ENCODE measurements at regions not wholly inside any gene's neighbourhood (a gene's known extent, or its start where the extent isn't known, plus 50 kb on each side); places are given as distances from the start of the nearest gene placed in this dataset.

GRCh38 chr3:22236490-22237270, 485.7 kb upstream of the ZNF385D start:
- POLR2A ChIA-PET: no interaction called here
- DNase-seq (ENCODE audit: low read depth, low spot score): no peak
- no peak overlapping the region for H3K9ac ChIP-seq (replicated peaks; ENCODE audit: extremely low read depth, insufficient read depth, low read length)
- CTCF ChIA-PET: no interaction called here
- H3K4me1 ChIP-seq (ENCODE audit: control insufficient read depth, extremely low read depth, insufficient read depth, low read length): no peaks in the 10 kb centered on the region
- TF ChIP-seq MAX (IDR thresholded peaks at IDR 0.05; ENCODE audit: insufficient read depth, insufficient read length) (no peak), FOS (IDR thresholded peaks at IDR 0.05; ENCODE audit: borderline replicate concordance, insufficient read depth, low read length) (no peak), MYC (IDR thresholded peaks at IDR 0.05; ENCODE audit: low read depth, low read length) (no peak), GATA2 (IDR thresholded peaks at IDR 0.05; ENCODE audit: insufficient read depth, insufficient read length, low read depth, low read length) (no peak), POLR2A (IDR thresholded peaks at IDR 0.05; ENCODE audit: low read depth, low read length) (no peak), EZH2 (IDR thresholded peaks at IDR 0.05; ENCODE audit: borderline replicate concordance, low read depth, low read length, severe bottlenecking) (no peak), POLR2AphosphoS5 (IDR thresholded peaks at IDR 0.05; ENCODE audit: insufficient read depth, low read depth, low read length) (no peak), JUN (IDR thresholded peaks at IDR 0.05; ENCODE audit: borderline replicate concordance, insufficient read depth, insufficient read length, low read depth) (no peak), CTCF (IDR thresholded peaks at IDR 0.05; ENCODE audit: extremely low read depth in 1 of 2, insufficient read depth in 1 of 2, low read depth in 1 of 2, low read length in 2 of 2) (no peak)
- H3K27me3 ChIP-seq (ENCODE audit: control insufficient read depth in 2 of 2, insufficient read depth in 2 of 2, low read length in 2 of 2): no peaks in the 10 kb centered on the region
- intact Hi-C loops (cut with micrococcal nuclease): no loop called here
- no peak overlapping the region for H3K4me2 ChIP-seq (ENCODE audit: insufficient read depth, low read length)
- no peaks in the 10 kb centered on the region for H3K79me2 ChIP-seq (ENCODE audit: control insufficient read depth, insufficient read depth, low read length)
- H3K36me3 ChIP-seq (ENCODE audit: control insufficient read depth in 2 of 2, extremely low read depth in 1 of 2, insufficient read depth in 2 of 2, low read length in 2 of 2): no peaks in the 10 kb centered on the region
- no peak for FAIRE-seq
- no peak overlapping the region for H3K27ac ChIP-seq (ENCODE audit: insufficient read depth, low read depth, low read length)
- no peak overlapping the region for H2AFZ ChIP-seq (ENCODE audit: low read depth, low read length)
- no peaks in the 10 kb centered on the region for H3K9me3 ChIP-seq (replicated peaks; ENCODE audit: control insufficient read depth, insufficient read depth, low read length)
- no peak overlapping the region for H3K4me3 ChIP-seq (replicated peaks in 1 of 3; ENCODE audit: insufficient read depth in 1 of 3, low read depth in 1 of 3, low read length in 3 of 3)
- dilution Hi-C loops (cut with MboI; ENCODE audit: extremely low pct_ligation_motif_present, low sequenced_read_pairs): no loop called here
- H4K20me1 ChIP-seq (replicated peaks; ENCODE audit: control insufficient read depth, extremely low read depth, insufficient read depth, low read length): no peaks in the 10 kb centered on the region
- no peaks in the 10 kb centered on the region for H3K9me1 ChIP-seq (replicated peaks; ENCODE audit: control insufficient read depth, extremely low read depth, insufficient read depth, low read length)
- no TSS peak for BruUV-seq (replicated peaks)

Data from endothelial cell of umbilical vein (primary cell).